ENCODE measurements at regions not wholly inside any gene's neighbourhood (a gene's known extent, or its start where the extent isn't known, plus 50 kb on each side); places are given as distances from the start of the nearest gene placed in this dataset.

DNA sequence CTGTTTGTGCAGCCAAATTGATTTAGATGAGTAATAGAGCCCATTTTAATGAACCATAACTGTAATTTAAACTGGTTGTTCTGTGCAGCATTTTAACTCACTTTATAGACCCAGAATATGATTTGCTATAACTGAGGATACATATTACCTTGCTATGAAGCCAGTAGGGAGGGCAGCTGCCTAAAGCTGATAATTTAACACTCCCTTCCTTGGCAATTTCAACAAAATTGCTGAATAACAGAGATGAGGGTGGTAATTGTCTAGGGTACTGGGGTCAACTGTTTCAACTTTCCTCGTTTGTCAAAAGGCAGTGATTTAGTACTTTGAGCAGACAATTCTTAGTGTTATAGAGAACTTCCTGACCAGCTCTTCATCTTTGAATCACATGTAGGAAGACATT lies 304.9 kb upstream of the POU1F1 start:
- Histone ChIP-seq H3K27me3 (ENCODE audit: insufficient read depth, low read depth, low read length) (no peaks in the 10 kb centered on the region), H3K9me2 (ENCODE audit: insufficient read depth, low read length) (no peaks in the 10 kb centered on the region), H3K79me2 (replicated peaks; ENCODE audit: insufficient read depth, low read length) (no peaks in the 10 kb centered on the region), H3K4me2 (ENCODE audit: low read length) (no peak overlapping the region), H4K20me1 (ENCODE audit: insufficient read depth) (no peaks in the 10 kb centered on the region), H3F3A (ENCODE audit: insufficient read depth, low read length, poor library complexity, severe bottlenecking) (no peaks in the 10 kb centered on the region), H3K4me3 (ENCODE audit: low read length) (no peak overlapping the region), H3K36me3 (ENCODE audit: insufficient read depth, low read length) (no peaks in the 10 kb centered on the region), H3K27ac (ENCODE audit: low read length) (no peak overlapping the region), H2AFZ (ENCODE audit: low read depth, low read length) (no peak overlapping the region), H3K9me3 (ENCODE audit: low read length) (no peaks in the 10 kb centered on the region), H3K9ac (ENCODE audit: low read length) (no peak overlapping the region)
- TF ChIP-seq RAD21 (conservative IDR thresholded peaks at IDR 0.05) = no peak
- no peak for TF ChIP-seq EZH2 (IDR thresholded peaks at IDR 0.05; ENCODE audit: borderline replicate concordance, insufficient read depth, low read length, poor library complexity, severe bottlenecking)
- TF ChIP-seq, protein P1, sequence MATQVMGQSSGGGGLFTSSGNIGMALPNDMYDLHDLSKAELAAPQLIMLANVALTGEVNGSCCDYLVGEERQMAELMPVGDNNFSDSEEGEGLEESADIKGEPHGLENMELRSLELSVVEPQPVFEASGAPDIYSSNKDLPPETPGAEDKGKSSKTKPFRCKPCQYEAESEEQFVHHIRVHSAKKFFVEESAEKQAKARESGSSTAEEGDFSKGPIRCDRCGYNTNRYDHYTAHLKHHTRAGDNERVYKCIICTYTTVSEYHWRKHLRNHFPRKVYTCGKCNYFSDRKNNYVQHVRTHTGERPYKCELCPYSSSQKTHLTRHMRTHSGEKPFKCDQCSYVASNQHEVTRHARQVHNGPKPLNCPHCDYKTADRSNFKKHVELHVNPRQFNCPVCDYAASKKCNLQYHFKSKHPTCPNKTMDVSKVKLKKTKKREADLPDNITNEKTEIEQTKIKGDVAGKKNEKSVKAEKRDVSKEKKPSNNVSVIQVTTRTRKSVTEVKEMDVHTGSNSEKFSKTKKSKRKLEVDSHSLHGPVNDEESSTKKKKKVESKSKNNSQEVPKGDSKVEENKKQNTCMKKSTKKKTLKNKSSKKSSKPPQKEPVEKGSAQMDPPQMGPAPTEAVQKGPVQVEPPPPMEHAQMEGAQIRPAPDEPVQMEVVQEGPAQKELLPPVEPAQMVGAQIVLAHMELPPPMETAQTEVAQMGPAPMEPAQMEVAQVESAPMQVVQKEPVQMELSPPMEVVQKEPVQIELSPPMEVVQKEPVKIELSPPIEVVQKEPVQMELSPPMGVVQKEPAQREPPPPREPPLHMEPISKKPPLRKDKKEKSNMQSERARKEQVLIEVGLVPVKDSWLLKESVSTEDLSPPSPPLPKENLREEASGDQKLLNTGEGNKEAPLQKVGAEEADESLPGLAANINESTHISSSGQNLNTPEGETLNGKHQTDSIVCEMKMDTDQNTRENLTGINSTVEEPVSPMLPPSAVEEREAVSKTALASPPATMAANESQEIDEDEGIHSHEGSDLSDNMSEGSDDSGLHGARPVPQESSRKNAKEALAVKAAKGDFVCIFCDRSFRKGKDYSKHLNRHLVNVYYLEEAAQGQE (IDR thresholded peaks at IDR 0.05; ENCODE audit: borderline replicate concordance) = no peak
- TF ChIP-seq SMC3 (conservative IDR thresholded peaks at IDR 0.05; ENCODE audit: poor library complexity) = no peak

- H4K20me1 ChIP-seq (ENCODE audit: insufficient read depth) = no peaks in the 10 kb centered on the region
Observed at GRCh38 chr3:87576752-87577151, 300.4 kb upstream of the POU1F1 start.

More at GRCh38 chr3:87576752-87577151, 300.4 kb upstream of the POU1F1 start:
- no peaks in the 10 kb centered on the region for H3K36me3 ChIP-seq (ENCODE audit: insufficient read depth, low read length)
- TF ChIP-seq RAD21 (conservative IDR thresholded peaks at IDR 0.05) = no peak
- TF ChIP-seq, protein P1 (IDR thresholded peaks at IDR 0.05; ENCODE audit: borderline replicate concordance) = no peak
- no peak for TF ChIP-seq EP300 (conservative IDR thresholded peaks at IDR 0.05; ENCODE audit: poor library complexity, severe bottlenecking)
- no peak for TF ChIP-seq EZH2 (IDR thresholded peaks at IDR 0.05; ENCODE audit: borderline replicate concordance, insufficient read depth, low read length, poor library complexity, severe bottlenecking)
- no peak for TF ChIP-seq POLR2AphosphoS5 (IDR thresholded peaks at IDR 0.05)
- no peak for TF ChIP-seq TAF1 (IDR thresholded peaks at IDR 0.05; ENCODE audit: low read depth)
- TF ChIP-seq, protein P2, sequence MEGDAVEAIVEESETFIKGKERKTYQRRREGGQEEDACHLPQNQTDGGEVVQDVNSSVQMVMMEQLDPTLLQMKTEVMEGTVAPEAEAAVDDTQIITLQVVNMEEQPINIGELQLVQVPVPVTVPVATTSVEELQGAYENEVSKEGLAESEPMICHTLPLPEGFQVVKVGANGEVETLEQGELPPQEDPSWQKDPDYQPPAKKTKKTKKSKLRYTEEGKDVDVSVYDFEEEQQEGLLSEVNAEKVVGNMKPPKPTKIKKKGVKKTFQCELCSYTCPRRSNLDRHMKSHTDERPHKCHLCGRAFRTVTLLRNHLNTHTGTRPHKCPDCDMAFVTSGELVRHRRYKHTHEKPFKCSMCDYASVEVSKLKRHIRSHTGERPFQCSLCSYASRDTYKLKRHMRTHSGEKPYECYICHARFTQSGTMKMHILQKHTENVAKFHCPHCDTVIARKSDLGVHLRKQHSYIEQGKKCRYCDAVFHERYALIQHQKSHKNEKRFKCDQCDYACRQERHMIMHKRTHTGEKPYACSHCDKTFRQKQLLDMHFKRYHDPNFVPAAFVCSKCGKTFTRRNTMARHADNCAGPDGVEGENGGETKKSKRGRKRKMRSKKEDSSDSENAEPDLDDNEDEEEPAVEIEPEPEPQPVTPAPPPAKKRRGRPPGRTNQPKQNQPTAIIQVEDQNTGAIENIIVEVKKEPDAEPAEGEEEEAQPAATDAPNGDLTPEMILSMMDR (IDR thresholded peaks at IDR 0.05; ENCODE audit: poor library complexity, severe bottlenecking) = no peak
- no peak for TF ChIP-seq SMC3 (conservative IDR thresholded peaks at IDR 0.05; ENCODE audit: poor library complexity)
- TF ChIP-seq MXI1 (conservative IDR thresholded peaks at IDR 0.05; ENCODE audit: poor library complexity, severe bottlenecking) = no peak
- no peaks in the 10 kb centered on the region for H3K27me3 ChIP-seq (ENCODE audit: insufficient read depth, low read depth, low read length)
- no peak overlapping the region for H3K9ac ChIP-seq (ENCODE audit: low read length)
- no peaks in the 10 kb centered on the region for H3K9me3 ChIP-seq (ENCODE audit: low read length)
- H3F3A ChIP-seq (ENCODE audit: insufficient read depth, low read length, poor library complexity, severe bottlenecking) = no peaks in the 10 kb centered on the region
- H3K79me2 ChIP-seq (replicated peaks; ENCODE audit: insufficient read depth, low read length) = no peaks in the 10 kb centered on the region
- H3K9me2 ChIP-seq (ENCODE audit: insufficient read depth, low read length) = no peaks in the 10 kb centered on the region
- H2AFZ ChIP-seq (ENCODE audit: low read depth, low read length) = no peak overlapping the region
- no peak overlapping the region for H3K4me2 ChIP-seq (ENCODE audit: low read length)
- no peak overlapping the region for H3K4me3 ChIP-seq (ENCODE audit: low read length)
- H3K27ac ChIP-seq (ENCODE audit: low read length) = no peak overlapping the region

Measured in neural cell (in vitro differentiated cells).